ENCODE measurements at regions not wholly inside any gene's neighbourhood (a gene's known extent, or its start where the extent isn't known, plus 50 kb on each side); places are given as distances from the start of the nearest gene placed in this dataset.
"Not testable (repeated sequence)": the region's sequence is repeated elsewhere in the genome, so short reads cannot be mapped to it uniquely, and the experiment has no call there.

DNA sequence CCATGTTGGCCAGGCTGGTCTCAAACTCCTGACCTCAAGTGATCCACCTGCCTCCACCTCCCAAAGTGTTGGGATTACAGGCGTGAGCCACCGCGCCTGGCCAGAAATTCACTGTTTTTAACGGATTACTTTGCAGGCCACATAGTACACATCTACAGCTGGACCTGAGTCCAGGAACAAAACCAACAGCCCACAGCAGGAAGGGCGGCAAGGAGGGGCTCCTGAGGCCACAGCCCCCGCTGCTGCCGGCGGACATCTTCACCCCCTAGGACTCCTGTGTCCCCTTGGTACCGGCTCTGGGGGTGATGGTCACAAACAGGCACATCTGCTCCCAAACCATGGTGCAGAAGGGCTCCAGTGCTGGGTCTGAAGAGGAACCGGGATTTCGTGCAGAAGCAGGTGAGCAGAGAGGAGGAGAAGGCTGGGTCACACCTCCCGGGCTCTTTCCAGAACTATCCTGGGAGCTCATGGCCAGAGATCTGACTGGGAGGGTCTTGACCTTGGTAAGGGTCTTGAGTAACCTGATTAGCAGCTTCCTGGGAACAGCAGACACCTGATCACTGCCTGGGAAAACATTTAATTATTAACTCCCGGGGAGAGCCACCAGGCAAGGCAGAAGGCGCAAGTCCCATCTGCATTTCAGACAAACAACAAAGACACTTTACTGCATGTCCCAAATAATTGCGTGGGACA, 99.9 kb downstream of the SHANK2 start:
- TF ChIP-seq, protein P1, sequence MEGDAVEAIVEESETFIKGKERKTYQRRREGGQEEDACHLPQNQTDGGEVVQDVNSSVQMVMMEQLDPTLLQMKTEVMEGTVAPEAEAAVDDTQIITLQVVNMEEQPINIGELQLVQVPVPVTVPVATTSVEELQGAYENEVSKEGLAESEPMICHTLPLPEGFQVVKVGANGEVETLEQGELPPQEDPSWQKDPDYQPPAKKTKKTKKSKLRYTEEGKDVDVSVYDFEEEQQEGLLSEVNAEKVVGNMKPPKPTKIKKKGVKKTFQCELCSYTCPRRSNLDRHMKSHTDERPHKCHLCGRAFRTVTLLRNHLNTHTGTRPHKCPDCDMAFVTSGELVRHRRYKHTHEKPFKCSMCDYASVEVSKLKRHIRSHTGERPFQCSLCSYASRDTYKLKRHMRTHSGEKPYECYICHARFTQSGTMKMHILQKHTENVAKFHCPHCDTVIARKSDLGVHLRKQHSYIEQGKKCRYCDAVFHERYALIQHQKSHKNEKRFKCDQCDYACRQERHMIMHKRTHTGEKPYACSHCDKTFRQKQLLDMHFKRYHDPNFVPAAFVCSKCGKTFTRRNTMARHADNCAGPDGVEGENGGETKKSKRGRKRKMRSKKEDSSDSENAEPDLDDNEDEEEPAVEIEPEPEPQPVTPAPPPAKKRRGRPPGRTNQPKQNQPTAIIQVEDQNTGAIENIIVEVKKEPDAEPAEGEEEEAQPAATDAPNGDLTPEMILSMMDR (conservative IDR thresholded peaks at IDR 0.05 in 1 of 2, IDR thresholded peaks at IDR 0.05 in 1 of 2; ENCODE audit: extremely low read depth in 1 of 2, insufficient read depth in 1 of 2, low read depth in 1 of 2, low read length in 2 of 2): not testable (repeated sequence)
- not testable (repeated sequence) for TF ChIP-seq EZH2 (IDR thresholded peaks at IDR 0.05; ENCODE audit: borderline replicate concordance, low read length)
